ENCODE measurements at regions not wholly inside any gene's neighbourhood (a gene's known extent, or its start where the extent isn't known, plus 50 kb on each side); places are given as distances from the start of the nearest gene placed in this dataset.
"Not testable (repeated sequence)": the region's sequence is repeated elsewhere in the genome, so short reads cannot be mapped to it uniquely, and the experiment has no call there.

- no peak for FAIRE-seq
Measured at GRCh38 chr10:106378251-106378650, 786.3 kb downstream of the SORCS1 start.

- no peak for FAIRE-seq
Measured at GRCh38 chr10:106370751-106371150, 793.8 kb downstream of the SORCS1 start.

- no peak for FAIRE-seq
Measured at GRCh38 chr10:106360870-106361269, 803.6 kb downstream of the SORCS1 start.

- FAIRE-seq, result no peak
Measured at GRCh38 chr10:106355450-106355849, 809.1 kb downstream of the SORCS1 start.

GRCh38 chr10:106348933-106349332, 815.6 kb downstream of the SORCS1 start:
- no peak for FAIRE-seq

- no peak for FAIRE-seq
Measured at GRCh38 chr10:106347547-106347946, 817.0 kb downstream of the SORCS1 start.

GRCh38 chr10:106343539-106343938, 821.0 kb downstream of the SORCS1 start:
- not testable (repeated sequence) for FAIRE-seq

- no peak for FAIRE-seq
Measured at GRCh38 chr10:106341356-106341755, 823.1 kb downstream of the SORCS1 start.

GRCh38 chr10:106338486-106338885, 826.0 kb downstream of the SORCS1 start:
- no peak for FAIRE-seq

GRCh38 chr10:106336874-106337273, 827.6 kb downstream of the SORCS1 start:
- FAIRE-seq, result no peak

GRCh38 chr10:106327747-106328146, 836.8 kb downstream of the SORCS1 start:
- no peak for FAIRE-seq

- no peak for FAIRE-seq
Measured at GRCh38 chr10:106320876-106321275, 843.6 kb downstream of the SORCS1 start.

- FAIRE-seq, result no peak
Measured at GRCh38 chr10:106320078-106320477, 844.4 kb downstream of the SORCS1 start.

GRCh38 chr10:106317554-106317953, 847.0 kb downstream of the SORCS1 start:
- FAIRE-seq, result no peak

GRCh38 chr10:106313041-106313440, 851.5 kb downstream of the SORCS1 start:
- FAIRE-seq, result no peak

- FAIRE-seq, result no peak
Measured at GRCh38 chr10:106312087-106312486, 852.4 kb downstream of the SORCS1 start.

- no peak for FAIRE-seq
Measured at GRCh38 chr10:106311590-106311989, 852.9 kb downstream of the SORCS1 start.

- FAIRE-seq, result no peak
Measured at GRCh38 chr10:106310596-106310995, 853.9 kb downstream of the SORCS1 start.

GRCh38 chr10:106309376-106309775, 855.1 kb downstream of the SORCS1 start:
- no peak for FAIRE-seq

GRCh38 chr10:106308284-106308683, 856.2 kb downstream of the SORCS1 start:
- FAIRE-seq, result no peak

- no peak for FAIRE-seq
Measured at GRCh38 chr10:106304056-106304455, 860.5 kb downstream of the SORCS1 start.

GRCh38 chr10:106302961-106303360, 861.5 kb downstream of the SORCS1 start:
- no peak for FAIRE-seq

- FAIRE-seq, result no peak
Measured at GRCh38 chr10:106301146-106301545, 863.4 kb downstream of the SORCS1 start.

GRCh38 chr10:106296750-106297392, 867.6 kb downstream of the SORCS1 start:
- FAIRE-seq, result no peak
